HG03469 (cell line): ENCODE measurements at regions not wholly inside any gene's neighbourhood (a gene's known extent, or its start where the extent isn't known, plus 50 kb on each side); places are given as distances from the start of the nearest gene placed in this dataset.

Experiments used
- ATAC-seq: cut with Tn5 transposase; IDR thresholded peaks from one replicate; pipeline ENCODE4 v1.9.1; 2021; ENCODE audit warnings: mild to moderate bottlenecking, moderate library complexity, moderate number of reproducible peaks; ENCODE audit not compliant: unreplicated experiment

- no peak for ATAC-seq
These were observed 139.0 kb downstream of the IRX1 start for GRCh38 chr5:3734632-3735031.

GRCh38 chr5:3736466-3736865 lies 140.8 kb downstream of the IRX1 start:
- no peak for ATAC-seq

GRCh38 chr5:3736926-3737325 lies 141.3 kb downstream of the IRX1 start:
- no peak for ATAC-seq

- ATAC-seq = no peak
These were observed 143.3 kb downstream of the IRX1 start for GRCh38 chr5:3738919-3739318.

GRCh38 chr5:3740546-3741373 lies 145.1 kb downstream of the IRX1 start:
- ATAC-seq = no peak

GRCh38 chr5:3741374-3741770 lies 145.7 kb downstream of the IRX1 start:
- no peak for ATAC-seq

GRCh38 chr5:3742750-3743149 lies 147.1 kb downstream of the IRX1 start:
- no peak for ATAC-seq

- no peak for ATAC-seq
These were observed 156.2 kb downstream of the IRX1 start for GRCh38 chr5:3751846-3752245.

GRCh38 chr5:3778000-3778550 lies 182.4 kb downstream of the IRX1 start:
- no peak for ATAC-seq

GRCh38 chr5:3778945-3779344 lies 183.3 kb downstream of the IRX1 start:
- ATAC-seq = no peak

- ATAC-seq = no peak
These were observed 184.6 kb downstream of the IRX1 start for GRCh38 chr5:3780278-3780677.

- no peak for ATAC-seq
These were observed 185.3 kb downstream of the IRX1 start for GRCh38 chr5:3780907-3781306.

- ATAC-seq = no peak
These were observed 189.2 kb downstream of the IRX1 start for GRCh38 chr5:3784854-3785253.

GRCh38 chr5:3786165-3786564 lies 190.5 kb downstream of the IRX1 start:
- no peak for ATAC-seq

GRCh38 chr5:3786891-3787430 lies 191.3 kb downstream of the IRX1 start:
- ATAC-seq = no peak

GRCh38 chr5:3787604-3788003 lies 192.0 kb downstream of the IRX1 start:
- ATAC-seq = no peak

GRCh38 chr5:3789519-3790193 lies 194.0 kb downstream of the IRX1 start:
- no peak for ATAC-seq

GRCh38 chr5:3793162-3793561 lies 197.5 kb downstream of the IRX1 start:
- no peak for ATAC-seq

- ATAC-seq = no peak
These were observed 199.0 kb downstream of the IRX1 start for GRCh38 chr5:3794611-3795010.

GRCh38 chr5:3796736-3797135 lies 201.1 kb downstream of the IRX1 start:
- ATAC-seq = no peak

- no peak for ATAC-seq
These were observed 206.3 kb downstream of the IRX1 start for GRCh38 chr5:3801967-3802366.

GRCh38 chr5:3809455-3809854 lies 213.8 kb downstream of the IRX1 start:
- ATAC-seq = no peak
